22Rv1 (cell line): ENCODE measurements at regions not wholly inside any gene's neighbourhood (a gene's known extent, or its start where the extent isn't known, plus 50 kb on each side); places are given as distances from the start of the nearest gene placed in this dataset.

Source experiments
- H3K27ac ChIP-seq: fragments of 450-650 bp; 2 replicates; pipeline ENCODE4 v1.5.1; 2017
- ZFX ChIP-seq: fragments of 450-650 bp; IDR thresholded peaks from 2 replicates; pipeline ENCODE4 v1.6.1; 2017; ENCODE audit warnings: antibody characterized with exemption, borderline replicate concordance
- TF ChIP-seq, protein P1 (sequence below): fragments of 450-650 bp; IDR thresholded peaks from 2 replicates; pipeline ENCODE4 v1.5.1; 2017; ENCODE audit warnings: mild to moderate bottlenecking

DNA sequence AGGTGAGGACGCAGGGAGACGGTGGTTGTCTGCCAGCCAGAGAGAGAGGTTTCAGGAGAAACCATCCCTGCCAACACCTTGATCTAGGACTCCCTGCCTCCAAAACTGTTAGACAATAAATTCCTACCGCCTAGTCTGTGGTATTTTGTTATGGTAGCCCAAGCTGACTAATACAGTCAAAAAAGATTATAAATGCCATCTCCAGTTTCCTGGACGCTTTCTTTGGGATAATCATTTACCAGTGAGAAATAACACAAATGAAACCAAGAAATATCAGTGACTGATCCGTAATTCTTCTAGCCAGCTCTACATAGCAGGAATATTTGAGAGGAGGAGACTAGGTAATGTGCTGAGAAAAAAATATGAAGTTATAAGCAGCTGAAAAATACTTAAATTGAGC, 707.8 kb upstream of the LMCD1 start:
- no peak for TF ChIP-seq ZFX
- TF ChIP-seq, protein P1, sequence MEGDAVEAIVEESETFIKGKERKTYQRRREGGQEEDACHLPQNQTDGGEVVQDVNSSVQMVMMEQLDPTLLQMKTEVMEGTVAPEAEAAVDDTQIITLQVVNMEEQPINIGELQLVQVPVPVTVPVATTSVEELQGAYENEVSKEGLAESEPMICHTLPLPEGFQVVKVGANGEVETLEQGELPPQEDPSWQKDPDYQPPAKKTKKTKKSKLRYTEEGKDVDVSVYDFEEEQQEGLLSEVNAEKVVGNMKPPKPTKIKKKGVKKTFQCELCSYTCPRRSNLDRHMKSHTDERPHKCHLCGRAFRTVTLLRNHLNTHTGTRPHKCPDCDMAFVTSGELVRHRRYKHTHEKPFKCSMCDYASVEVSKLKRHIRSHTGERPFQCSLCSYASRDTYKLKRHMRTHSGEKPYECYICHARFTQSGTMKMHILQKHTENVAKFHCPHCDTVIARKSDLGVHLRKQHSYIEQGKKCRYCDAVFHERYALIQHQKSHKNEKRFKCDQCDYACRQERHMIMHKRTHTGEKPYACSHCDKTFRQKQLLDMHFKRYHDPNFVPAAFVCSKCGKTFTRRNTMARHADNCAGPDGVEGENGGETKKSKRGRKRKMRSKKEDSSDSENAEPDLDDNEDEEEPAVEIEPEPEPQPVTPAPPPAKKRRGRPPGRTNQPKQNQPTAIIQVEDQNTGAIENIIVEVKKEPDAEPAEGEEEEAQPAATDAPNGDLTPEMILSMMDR: no peak
- no peak overlapping the region for H3K27ac ChIP-seq

DNA sequence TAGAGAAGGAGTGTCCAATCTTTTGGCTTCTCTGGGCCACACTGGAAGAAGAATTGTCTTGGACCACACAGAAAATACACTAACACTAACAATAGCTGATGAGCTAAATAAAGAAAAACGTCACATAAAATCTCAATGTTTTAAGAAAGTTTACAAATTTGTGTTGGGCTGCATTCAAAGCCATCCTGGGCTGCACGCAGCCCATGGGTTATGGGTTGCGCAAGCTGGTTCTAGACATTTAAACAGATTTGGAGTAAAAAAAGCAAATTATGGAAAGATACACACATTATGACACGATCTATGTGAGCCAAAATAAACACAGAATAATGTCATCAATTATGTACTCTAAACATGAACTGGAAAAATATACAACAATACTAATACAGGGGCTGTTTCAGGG, 703.3 kb upstream of the LMCD1 start:
- H3K27ac ChIP-seq: no peak overlapping the region
- TF ChIP-seq, protein P1: no peak
- TF ChIP-seq ZFX: no peak

DNA sequence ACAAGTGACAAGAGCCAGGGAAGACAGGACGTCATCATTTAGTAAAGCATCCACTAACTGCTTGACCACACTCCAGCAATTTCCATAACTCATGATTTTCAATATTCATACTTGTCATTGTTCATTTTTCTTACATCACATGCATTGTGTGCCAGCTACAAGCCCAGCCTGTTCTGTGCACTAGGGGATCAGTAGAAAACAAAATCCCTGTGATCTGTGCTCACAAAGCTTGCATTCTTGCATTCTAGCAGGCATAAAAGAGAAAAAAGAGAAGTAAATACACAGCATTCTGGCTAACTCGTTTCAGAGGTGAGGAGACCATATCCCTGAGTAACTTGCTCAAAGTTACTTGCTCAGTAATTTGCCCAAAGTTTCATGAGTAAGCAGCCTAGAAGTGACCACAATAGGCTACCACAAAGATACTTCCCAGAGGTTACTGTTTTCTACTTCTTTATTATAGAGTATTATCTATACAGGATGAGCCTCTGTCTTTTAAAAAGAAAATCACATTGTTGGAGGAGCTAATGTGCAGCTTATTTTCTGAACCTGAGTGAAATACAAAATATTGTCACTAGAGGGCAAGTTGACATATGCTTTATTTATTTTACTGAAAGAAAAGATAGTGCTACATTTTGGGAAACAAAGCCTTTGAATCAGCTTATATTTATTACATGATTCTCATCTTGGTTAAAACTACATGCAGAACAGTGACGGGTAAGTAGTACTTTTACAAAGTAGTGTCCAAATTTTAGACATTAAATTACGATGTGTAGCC, 701.4 kb upstream of the LMCD1 start:
- no peak overlapping the region for H3K27ac ChIP-seq
- no peak for TF ChIP-seq ZFX
- TF ChIP-seq, protein P1: peak; percentile 21

DNA sequence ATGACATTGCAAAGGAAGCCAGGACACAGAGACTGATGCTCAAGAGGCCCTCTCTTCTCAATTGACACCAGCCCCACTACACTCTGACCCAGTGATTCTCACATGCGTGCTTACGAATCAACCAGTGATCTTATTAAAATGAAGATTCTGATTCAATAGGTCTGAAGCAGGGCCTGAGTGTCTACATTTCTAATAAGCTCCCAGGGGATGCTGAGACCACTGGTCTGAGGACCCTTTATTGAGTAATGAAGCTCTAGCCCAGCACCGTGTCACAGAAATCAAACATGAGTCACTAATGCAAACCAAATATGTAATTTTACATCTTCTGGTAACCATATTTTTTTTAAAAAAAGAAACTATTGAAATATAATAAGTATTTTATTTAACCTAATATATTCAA, 689.1 kb upstream of the LMCD1 start:
- no peak overlapping the region for H3K27ac ChIP-seq

DNA sequence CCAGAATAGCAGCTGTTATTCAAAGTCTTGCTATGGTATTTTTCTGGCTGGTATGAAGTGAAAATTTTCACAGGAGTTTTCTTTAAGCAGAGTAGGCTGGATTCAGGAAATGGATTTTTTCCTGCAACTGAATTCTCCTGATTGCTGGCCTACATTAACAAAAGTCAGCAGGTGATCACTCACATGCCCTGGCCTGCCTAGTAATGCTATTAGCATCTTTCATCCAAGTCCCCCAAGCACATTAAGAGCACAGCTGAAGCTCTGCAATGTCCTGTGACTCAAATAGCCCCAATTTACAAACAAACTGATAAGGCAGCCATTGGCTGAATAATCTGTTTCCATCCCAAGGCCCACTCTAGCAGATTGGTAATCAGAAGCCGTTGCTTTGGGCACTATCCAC, 688.3 kb upstream of the LMCD1 start:
- no peak overlapping the region for H3K27ac ChIP-seq
- TF ChIP-seq ZFX: no peak
- TF ChIP-seq, protein P1: no peak

More for the DNA sequence above, 689.1 kb upstream of the LMCD1 start:
- TF ChIP-seq ZFX: no peak
- TF ChIP-seq, protein P1: no peak

DNA sequence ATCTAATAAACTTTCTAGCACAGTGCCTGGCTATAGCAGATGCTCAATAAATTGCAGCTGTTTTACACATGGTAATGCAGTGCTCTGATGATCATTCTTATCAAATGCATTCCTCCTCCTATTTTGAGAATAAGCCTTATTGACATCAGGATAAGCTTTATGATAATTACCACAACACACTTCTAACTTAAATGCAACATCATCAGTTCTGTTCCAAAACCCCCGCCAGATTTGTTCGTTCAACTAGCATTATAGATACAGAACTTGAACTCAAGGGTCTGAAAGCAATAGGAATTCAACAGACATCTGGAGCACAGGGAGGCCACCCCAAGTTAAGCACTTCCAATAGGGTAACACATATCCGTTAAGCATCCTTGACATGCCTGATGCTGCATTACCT, 684.4 kb upstream of the LMCD1 start:
- no peak overlapping the region for H3K27ac ChIP-seq
- TF ChIP-seq ZFX: no peak
- TF ChIP-seq, protein P1: no peak

DNA sequence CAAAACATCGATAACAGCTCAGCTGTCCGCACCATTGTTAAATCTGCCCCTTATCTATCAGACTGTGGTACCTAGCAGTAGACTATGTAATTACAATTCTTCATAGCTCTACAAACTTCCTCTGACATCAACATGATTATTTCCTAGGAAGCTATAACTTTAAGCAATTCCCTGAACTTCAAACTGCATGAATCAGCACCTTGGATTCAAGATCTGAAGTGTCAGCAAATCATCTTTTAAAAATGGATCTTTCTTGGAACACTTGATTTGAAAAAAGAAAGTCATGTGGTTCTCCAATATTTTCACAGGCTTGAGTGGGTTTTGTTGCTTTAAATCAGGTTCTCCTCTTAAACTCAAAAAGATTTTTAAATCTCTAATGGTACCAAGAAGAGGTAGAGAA, 680.7 kb upstream of the LMCD1 start:
- TF ChIP-seq ZFX: no peak
- TF ChIP-seq, protein P1: no peak
- no peak overlapping the region for H3K27ac ChIP-seq
